ENCODE measurements at regions not wholly inside any gene's neighbourhood (a gene's known extent, or its start where the extent isn't known, plus 50 kb on each side); places are given as distances from the start of the nearest gene placed in this dataset.

DNA sequence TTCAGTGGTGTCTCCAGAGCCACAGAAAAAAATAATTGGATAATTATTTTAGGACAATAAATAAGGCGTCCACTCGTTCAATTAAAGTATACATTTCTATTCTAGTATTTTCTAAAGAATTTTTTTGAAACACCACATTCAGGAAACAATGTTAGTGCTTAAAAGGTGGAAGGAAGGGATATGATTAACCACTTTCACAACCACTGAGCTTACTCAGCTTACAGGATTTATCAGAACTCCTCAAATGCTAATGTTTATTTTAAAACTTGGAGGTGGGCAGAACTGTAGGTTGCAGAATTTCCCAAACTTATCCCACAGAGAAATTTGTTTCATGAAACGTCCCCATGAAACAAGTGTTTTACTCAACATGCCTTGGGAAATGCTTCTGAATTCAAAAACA lies 54.3 kb upstream of the MAGEB2 start:
- no peak for DNase-seq (ENCODE audit: low read depth)
